HFF-Myc (cell line): ENCODE measurements at regions not wholly inside any gene's neighbourhood (a gene's known extent, or its start where the extent isn't known, plus 50 kb on each side); places are given as distances from the start of the nearest gene placed in this dataset.
A peak's percentile ranks its signal among the peaks of the same experiment; 100 is the strongest.

Experiments
- DNase-seq: peaks from one replicate; pipeline ENCODE4 v3.0.0-alpha.2; 2011; ENCODE audit warnings: low read depth; ENCODE audit errors: extremely low read depth
- H3K4me3 ChIP-seq: replicated peaks from 2 replicates; pipeline ENCODE4 v1.5.1; 2011; ENCODE audit warnings: low read depth, mild to moderate bottlenecking, control low read depth, low read length
- TF ChIP-seq, protein P1 (sequence below): IDR thresholded peaks from 2 replicates; pipeline ENCODE4 v1.5.1; 2012; ENCODE audit warnings: mild to moderate bottlenecking, low read depth, low read length, control low read depth; ENCODE audit errors: missing control alignments

GRCh38 chr2:60629801-60630385, 76.4 kb upstream of the BCL11A start:
- DNase-seq: no peak
- no peak overlapping the region for H3K4me3 ChIP-seq
- TF ChIP-seq, protein P1, sequence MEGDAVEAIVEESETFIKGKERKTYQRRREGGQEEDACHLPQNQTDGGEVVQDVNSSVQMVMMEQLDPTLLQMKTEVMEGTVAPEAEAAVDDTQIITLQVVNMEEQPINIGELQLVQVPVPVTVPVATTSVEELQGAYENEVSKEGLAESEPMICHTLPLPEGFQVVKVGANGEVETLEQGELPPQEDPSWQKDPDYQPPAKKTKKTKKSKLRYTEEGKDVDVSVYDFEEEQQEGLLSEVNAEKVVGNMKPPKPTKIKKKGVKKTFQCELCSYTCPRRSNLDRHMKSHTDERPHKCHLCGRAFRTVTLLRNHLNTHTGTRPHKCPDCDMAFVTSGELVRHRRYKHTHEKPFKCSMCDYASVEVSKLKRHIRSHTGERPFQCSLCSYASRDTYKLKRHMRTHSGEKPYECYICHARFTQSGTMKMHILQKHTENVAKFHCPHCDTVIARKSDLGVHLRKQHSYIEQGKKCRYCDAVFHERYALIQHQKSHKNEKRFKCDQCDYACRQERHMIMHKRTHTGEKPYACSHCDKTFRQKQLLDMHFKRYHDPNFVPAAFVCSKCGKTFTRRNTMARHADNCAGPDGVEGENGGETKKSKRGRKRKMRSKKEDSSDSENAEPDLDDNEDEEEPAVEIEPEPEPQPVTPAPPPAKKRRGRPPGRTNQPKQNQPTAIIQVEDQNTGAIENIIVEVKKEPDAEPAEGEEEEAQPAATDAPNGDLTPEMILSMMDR: no peak

GRCh38 chr2:60633615-60634014, 80.2 kb upstream of the BCL11A start:
- no peak for DNase-seq
- no peak overlapping the region for H3K4me3 ChIP-seq
- TF ChIP-seq, protein P1: no peak

DNA sequence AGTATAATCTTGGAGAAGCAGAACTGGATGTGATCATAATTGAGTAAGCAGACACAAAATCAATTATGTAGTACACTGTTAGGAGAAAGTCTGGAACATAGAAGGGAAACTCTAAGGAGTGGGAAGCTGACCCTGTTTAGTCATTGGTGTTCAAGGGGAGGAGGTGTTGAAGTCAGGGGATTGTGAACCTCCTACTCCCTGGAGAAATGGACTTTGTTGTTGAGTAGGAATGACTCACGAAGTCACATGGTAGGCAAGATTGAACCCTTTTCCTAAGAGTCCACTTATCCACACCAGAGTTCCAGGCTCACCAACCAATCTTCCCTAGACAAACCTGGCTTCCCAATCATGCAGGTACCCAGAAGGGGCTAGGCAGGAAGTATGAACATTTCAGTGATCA, 81.0 kb upstream of the BCL11A start:
- DNase-seq: no peak
- no peak overlapping the region for H3K4me3 ChIP-seq
- TF ChIP-seq, protein P1: no peak

GRCh38 chr2:60641811-60642788, 88.6 kb upstream of the BCL11A start:
- TF ChIP-seq, protein P1: peak; percentile 77
- H3K4me3 ChIP-seq: no peak overlapping the region
- peak; percentile 45 for DNase-seq

- TF ChIP-seq, protein P1: no peak
- H3K4me3 ChIP-seq: no peak overlapping the region
- no peak for DNase-seq
Measured at GRCh38 chr2:60643747-60644146, 90.3 kb upstream of the BCL11A start.

GRCh38 chr2:60644951-60645350, 91.5 kb upstream of the BCL11A start:
- no peak overlapping the region for H3K4me3 ChIP-seq
- no peak for DNase-seq
- TF ChIP-seq, protein P1: no peak
